Stomach (tissue), 8 donors: ENCODE measurements at regions not wholly inside any gene's neighbourhood (a gene's known extent, or its start where the extent isn't known, plus 50 kb on each side); places are given as distances from the start of the nearest gene placed in this dataset.

Experiments
- DNase-seq, 2 donors: peaks; one replicate each; pipeline versions ENCODE4 v3.0.0 to v3.0.0-alpha.2; 2013 to 2019
- H3K27ac ChIP-seq, 5 donors: fragments of 200-600 bp in 4 of 5; sonication (generic) in 4 of 5; one replicate each; pipeline ENCODE4 v1.5.1; 2013 to 2019; ENCODE audit warnings: mild to moderate bottlenecking in 1 of 5, moderate library complexity in 1 of 5
- H3K27me3 ChIP-seq, 3 donors: fragments of 200-600 bp; sonication (generic); one replicate each; pipeline ENCODE4 v1.5.1; 2017 to 2019; ENCODE audit warnings: mixed run types in 1 of 3
- H3K36me3 ChIP-seq, 4 donors: fragments of 200-600 bp; sonication (generic); 1 replicate in 3 of 4; 2 replicates in 1 of 4; pipeline ENCODE4 v1.5.1; 2016 to 2019
- H3K4me1 ChIP-seq, 4 donors: fragments of 200-600 bp; sonication (generic); one replicate each; pipeline ENCODE4 v1.5.1; 2016 to 2019
- H3K4me3 ChIP-seq, 4 donors: fragments of 200-600 bp; sonication (generic) in 3 of 4; one replicate each; pipeline ENCODE4 v1.5.1; 2016 to 2019; ENCODE audit warnings: mild to moderate bottlenecking in 1 of 4
- H3K9me3 ChIP-seq, 4 donors: fragments of 200-600 bp; sonication (generic); one replicate each; pipeline ENCODE4 v1.5.1; 2016 to 2019
- EP300 ChIP-seq: sonication (generic); formaldehyde crosslinking; IDR thresholded peaks from one replicate; pipeline ENCODE4 v1.6.1; 2017; ENCODE audit warnings: antibody characterized with exemption
- POLR2A ChIP-seq, 4 donors: fragments of 450-650 bp; IDR thresholded peaks; one replicate each; pipeline ENCODE4 v1.6.1; 2016; ENCODE audit warnings: antibody characterized with exemption in 4 of 4, control low read depth in 2 of 4, mild to moderate bottlenecking in 1 of 4, moderate library complexity in 1 of 4
- POLR2AphosphoS5 ChIP-seq, 3 donors: sonication (generic); formaldehyde crosslinking; IDR thresholded peaks; one replicate each; pipeline ENCODE4 v1.6.1; 2016; ENCODE audit warnings: antibody characterized with exemption in 3 of 3
- WGBS, 5 donors: extraction: QIAGEN DNeasy Blood & Tissue Kit in 3 of 5; methylation state at CpG; one replicate each; pipeline versions ENCODE4 v1.1.5 to v1.1.7; 2013 to 2018; 5-methylcytosine and 5-hydroxymethylcytosine counted together
- intact Hi-C: fragments of 100-400 bp; cut with DNase I; formaldehyde crosslinking; loops from one replicate; pipeline ENCODE4 v1.15.1; 2023; ENCODE audit warnings: low total_unique reads
- TF ChIP-seq, protein P1 (sequence below), 7 experiments: fragments of 450-650 bp in 4 of 7; fragments of 200-600 bp in 3 of 7; sonication (generic) in 3 of 7; IDR thresholded peaks; one replicate each; pipeline ENCODE4 v1.5.1; 2016 to 2019; ENCODE audit warnings: antibody characterized with exemption in 7 of 7, control low read depth in 2 of 7, mild to moderate bottlenecking in 1 of 7
- donor health status: healthy with polysubstance abuse.
- donor health status: Bipolar disorder and iron deficiency.
- donor health status: healthy.

DNA sequence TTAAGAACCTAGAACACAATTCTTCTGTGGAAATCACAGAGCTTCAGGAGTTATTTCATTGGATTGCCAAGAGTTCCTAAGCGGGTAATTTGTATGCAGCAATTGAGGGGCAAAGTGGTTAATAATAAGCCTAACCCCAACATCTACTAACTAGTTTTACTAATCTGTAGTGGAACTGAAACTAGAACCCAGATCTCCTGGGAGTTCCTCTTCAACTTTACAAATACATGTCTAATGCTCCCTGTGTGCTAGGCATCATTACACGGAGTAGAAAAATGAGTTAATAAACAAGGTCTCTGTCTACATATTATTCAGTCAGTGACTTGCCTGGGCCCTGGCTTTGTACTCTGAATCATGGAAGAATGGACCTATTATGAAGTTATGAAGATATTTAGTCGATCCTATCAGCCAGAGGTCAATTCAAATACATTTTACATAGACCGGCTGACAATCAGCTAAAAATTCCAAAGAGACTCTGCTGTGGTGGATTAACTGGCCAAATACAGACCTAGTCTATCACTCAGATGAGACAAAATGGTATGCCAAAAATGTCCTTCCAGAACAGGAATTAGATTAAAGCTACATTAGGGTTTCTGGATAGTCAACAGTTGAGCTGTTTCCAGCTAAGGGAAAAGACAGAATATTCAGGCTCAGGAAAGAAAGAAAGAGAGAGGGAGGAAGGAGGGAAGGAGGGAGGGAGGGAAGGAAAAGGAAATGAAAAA, 326.0 kb downstream of the FBXW7 start:
- intact Hi-C loops: no loop called here
- 68 to 81% (median 76%) methylated on average over 4 of the region's 4 CpGs for WGBS, 5 donors
- Histone ChIP-seq H3K4me3 (no peak overlapping the region), H3K27ac (no peak overlapping the region), H3K27me3 (no peaks in the 10 kb centered on the region), H3K36me3 (no peaks in the 10 kb centered on the region), H3K4me1 (no peaks in the 10 kb centered on the region), H3K9me3 (peaks cover 0 to 7% (median 4%) of the 10 kb centered on the region in 4 donors)
- TF ChIP-seq, protein P1, sequence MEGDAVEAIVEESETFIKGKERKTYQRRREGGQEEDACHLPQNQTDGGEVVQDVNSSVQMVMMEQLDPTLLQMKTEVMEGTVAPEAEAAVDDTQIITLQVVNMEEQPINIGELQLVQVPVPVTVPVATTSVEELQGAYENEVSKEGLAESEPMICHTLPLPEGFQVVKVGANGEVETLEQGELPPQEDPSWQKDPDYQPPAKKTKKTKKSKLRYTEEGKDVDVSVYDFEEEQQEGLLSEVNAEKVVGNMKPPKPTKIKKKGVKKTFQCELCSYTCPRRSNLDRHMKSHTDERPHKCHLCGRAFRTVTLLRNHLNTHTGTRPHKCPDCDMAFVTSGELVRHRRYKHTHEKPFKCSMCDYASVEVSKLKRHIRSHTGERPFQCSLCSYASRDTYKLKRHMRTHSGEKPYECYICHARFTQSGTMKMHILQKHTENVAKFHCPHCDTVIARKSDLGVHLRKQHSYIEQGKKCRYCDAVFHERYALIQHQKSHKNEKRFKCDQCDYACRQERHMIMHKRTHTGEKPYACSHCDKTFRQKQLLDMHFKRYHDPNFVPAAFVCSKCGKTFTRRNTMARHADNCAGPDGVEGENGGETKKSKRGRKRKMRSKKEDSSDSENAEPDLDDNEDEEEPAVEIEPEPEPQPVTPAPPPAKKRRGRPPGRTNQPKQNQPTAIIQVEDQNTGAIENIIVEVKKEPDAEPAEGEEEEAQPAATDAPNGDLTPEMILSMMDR (IDR thresholded peaks at IDR 0.05): no peak
- no peak for TF ChIP-seq POLR2A (IDR thresholded peaks at IDR 0.05)
- TF ChIP-seq EP300: no peak
- no peak for TF ChIP-seq POLR2AphosphoS5 (IDR thresholded peaks at IDR 0.05)
- no peak for DNase-seq

DNA sequence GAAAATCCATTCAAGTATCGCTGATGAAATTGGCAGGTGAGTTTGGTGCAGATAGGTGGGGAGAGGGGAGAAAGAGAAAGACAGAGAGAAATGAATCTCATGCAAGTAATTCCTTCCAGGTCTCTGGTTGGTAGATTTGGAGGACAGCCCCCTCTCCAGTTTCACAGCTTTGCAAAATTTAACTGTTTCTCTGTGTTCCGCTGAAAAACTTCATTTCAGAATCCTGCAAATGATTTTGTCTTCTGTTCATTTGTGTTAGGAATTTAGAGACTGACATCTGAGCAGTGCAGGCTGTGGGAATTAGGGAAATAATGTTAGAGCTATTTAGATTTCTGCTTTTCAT, 328.5 kb downstream of the FBXW7 start:
- Histone ChIP-seq H3K27me3 (no peaks in the 10 kb centered on the region), H3K4me3 (no peak overlapping the region), H3K9me3 (no peaks in the 10 kb centered on the region), H3K36me3 (no peaks in the 10 kb centered on the region), H3K27ac (no peak overlapping the region), H3K4me1 (no peaks in the 10 kb centered on the region)
- 68 to 79% (median 70%) methylated on average over 2 of the region's 2 CpGs for WGBS, 5 donors
- TF ChIP-seq POLR2A (IDR thresholded peaks at IDR 0.05) (no peak), EP300 (no peak), POLR2AphosphoS5 (IDR thresholded peaks at IDR 0.05) (no peak)
- TF ChIP-seq, protein P1 (IDR thresholded peaks at IDR 0.05): no peak
- intact Hi-C loops: no loop called here
- no peak for DNase-seq

DNA sequence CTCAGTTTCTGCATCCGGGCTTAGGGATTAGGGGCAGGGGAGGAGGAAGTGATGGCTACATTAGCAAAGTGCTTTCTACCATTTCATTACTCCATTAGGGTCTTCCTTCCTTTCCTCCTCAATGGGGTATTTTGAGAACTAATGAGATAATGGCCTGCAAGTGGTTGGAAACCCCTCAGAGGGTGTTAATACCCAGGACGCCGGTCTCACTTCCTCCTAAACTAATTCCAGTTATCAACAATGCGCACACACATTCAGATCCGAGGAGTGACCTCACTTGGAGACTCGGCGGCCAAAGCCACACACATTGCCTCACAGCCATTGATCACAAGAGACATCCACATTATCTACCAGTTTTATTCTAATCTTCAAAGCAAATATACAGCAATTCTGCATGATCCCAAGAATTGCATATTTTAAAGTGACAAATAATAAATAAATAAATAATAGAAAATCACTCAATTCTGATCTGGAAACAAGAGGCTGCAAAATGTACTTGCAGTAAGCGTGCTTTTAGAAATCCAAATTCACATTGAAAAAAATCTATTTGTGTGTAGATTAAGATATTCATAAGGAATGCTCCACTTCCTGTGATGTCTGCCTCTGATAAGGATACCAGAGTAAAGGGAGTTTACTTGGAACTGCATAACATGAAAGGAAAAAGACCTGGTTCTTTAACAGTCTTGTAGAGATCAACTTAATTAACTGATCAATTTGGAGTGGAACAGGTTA, 329.1 kb downstream of the FBXW7 start:
- Histone ChIP-seq H3K4me3 (no peak overlapping the region), H3K27ac (no peak overlapping the region), H3K27me3 (no peaks in the 10 kb centered on the region), H3K9me3 (no peaks in the 10 kb centered on the region), H3K4me1 (no peaks in the 10 kb centered on the region), H3K36me3 (no peaks in the 10 kb centered on the region)
- DNase-seq: peak in 1 of 2 donors; percentile 25
- intact Hi-C loops: no loop called here
- WGBS, 5 donors: 54 to 67% (median 61%) methylated on average over 8 of the region's 8 CpGs
- no peak for TF ChIP-seq POLR2A (IDR thresholded peaks at IDR 0.05)
- TF ChIP-seq, protein P1 (IDR thresholded peaks at IDR 0.05): no peak
- no peak for TF ChIP-seq POLR2AphosphoS5 (IDR thresholded peaks at IDR 0.05)
- no peak for TF ChIP-seq EP300

GRCh38 chr4:152206185-152206584, 329.7 kb downstream of the FBXW7 start:
- Histone ChIP-seq H3K4me1 (no peaks in the 10 kb centered on the region), H3K9me3 (no peaks in the 10 kb centered on the region), H3K36me3 (no peaks in the 10 kb centered on the region), H3K4me3 (no peak overlapping the region), H3K27me3 (no peaks in the 10 kb centered on the region), H3K27ac (no peak overlapping the region)
- intact Hi-C loops: no loop called here
- WGBS, 5 donors: 35 to 46% (median 42%) methylated on average over 5 of the region's 5 CpGs
- no peak for DNase-seq
- TF ChIP-seq POLR2A (IDR thresholded peaks at IDR 0.05) (no peak), POLR2AphosphoS5 (IDR thresholded peaks at IDR 0.05) (no peak), EP300 (no peak)
- TF ChIP-seq, protein P1 (IDR thresholded peaks at IDR 0.05): no peak
